ENCODE measurements at regions not wholly inside any gene's neighbourhood (a gene's known extent, or its start where the extent isn't known, plus 50 kb on each side); places are given as distances from the start of the nearest gene placed in this dataset.

GRCh38 chr1:185632659-185633423, 101.3 kb upstream of the HMCN1 start:
- no peak for TF ChIP-seq CTCF (IDR thresholded peaks at IDR 0.05; ENCODE audit: low read length)
- no peak for TF ChIP-seq EZH2phosphoT487 (IDR thresholded peaks at IDR 0.05; ENCODE audit: low read length)
